NCI-H2107 treated with DMSO at 0.1 percent for 48 hours (cell line): ENCODE measurements at regions not wholly inside any gene's neighbourhood (a gene's known extent, or its start where the extent isn't known, plus 50 kb on each side); places are given as distances from the start of the nearest gene placed in this dataset.
"Not testable (repeated sequence)": the region's sequence is repeated elsewhere in the genome, so short reads cannot be mapped to it uniquely, and the experiment has no call there.

ENCODE experiments used
- DNase-seq: peaks from one replicate; lab custom pipeline; 2025; ENCODE audit not compliant: unreplicated experiment; lab: John Stamatoyannopoulos, UW

DNA sequence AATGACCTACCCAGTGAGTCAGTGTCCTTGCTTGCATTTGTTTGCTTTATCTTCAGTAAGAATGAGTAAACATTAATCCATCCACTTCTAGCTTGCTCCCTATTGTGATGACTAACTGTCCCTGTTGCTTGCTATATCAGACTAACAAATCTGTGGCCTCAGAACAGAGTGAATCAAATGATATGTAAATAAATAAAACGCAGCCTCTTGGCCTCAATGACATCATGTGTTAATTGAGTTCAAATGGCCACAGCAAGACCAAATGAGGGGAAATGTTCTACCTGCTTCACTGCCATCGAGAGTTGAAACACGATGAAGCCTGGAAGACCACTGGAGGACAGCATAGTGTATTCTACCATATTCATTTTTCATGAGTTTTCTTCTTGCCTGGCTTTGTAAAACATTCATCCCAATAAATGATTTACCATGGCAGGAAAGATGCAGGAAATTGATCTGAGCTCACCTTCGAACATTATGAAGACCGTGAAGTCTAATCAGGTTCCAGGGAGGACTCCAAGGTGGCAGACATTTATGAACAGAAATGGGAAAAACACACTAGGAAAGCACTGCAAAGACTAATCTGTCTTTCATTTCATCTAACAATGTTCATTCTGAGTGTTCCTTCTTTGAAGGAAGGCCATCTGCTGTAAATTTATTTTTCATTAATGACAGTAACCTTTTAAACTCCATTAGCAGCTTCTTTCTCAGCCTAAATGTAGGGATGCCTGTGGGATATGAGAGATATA lies 1144.5 kb downstream of the TUSC7 start:
- no peak for DNase-seq

DNA sequence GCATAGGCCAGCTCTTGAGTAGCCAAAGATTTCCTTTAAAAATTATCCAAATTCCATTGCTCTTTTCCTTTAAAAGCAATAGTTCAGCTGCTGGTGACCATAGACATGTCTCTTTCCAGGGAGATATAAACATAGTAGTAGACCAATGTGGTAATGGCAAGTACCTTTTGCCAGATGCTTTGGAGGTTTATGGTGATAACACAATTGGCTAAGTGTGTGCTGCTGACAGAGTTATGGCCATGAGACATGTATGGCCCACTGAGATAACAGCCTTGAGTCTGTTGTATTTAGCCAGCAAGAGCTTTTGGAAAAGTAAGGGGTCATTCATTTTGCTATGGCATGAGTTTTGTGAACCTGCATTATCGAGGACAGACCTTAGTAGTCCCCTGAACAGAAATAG lies 1146.8 kb downstream of the TUSC7 start:
- DNase-seq = no peak

DNA sequence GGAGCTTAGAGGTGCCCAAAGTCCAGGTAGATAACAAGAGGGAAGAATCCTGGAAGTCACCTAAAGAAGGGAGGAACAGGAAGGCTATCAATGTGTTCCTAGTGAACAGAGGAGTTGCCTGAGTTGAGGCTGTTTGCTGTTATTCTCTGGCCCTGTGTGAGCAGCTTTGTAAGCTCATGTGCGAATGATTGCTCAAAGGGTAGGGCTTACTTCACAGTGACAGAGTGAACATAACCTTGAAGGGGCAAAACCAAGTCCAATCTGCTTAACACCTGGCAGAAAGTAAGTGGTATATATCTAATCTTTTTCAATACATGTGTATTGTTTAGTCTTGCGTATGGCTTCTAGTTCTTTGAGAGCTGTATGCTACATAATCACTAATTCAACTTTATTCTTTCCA lies 1153.6 kb downstream of the TUSC7 start:
- DNase-seq = no peak

DNA sequence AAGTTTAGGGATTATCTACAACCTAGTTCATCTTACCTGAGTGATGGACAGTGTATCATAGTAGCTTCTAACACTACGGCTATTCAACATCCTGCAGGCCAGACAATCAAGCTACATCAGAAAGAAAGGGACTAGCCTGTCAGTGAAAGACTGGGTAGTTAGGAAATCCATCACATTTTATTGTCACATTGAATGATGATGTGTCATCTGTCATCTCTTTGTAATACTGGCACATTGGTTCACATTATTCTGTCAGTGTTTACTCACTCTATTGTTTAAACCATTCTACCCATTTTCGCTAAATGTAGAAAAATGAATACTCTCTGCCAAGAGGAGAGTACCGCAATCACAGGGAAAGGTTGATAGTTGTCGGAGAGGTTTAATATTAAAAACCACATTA lies 1155.8 kb downstream of the TUSC7 start:
- no peak for DNase-seq

GRCh38 chr3:117868766-117869165 lies 1159.2 kb downstream of the TUSC7 start:
- DNase-seq = no peak

- DNase-seq = no peak
Observed at GRCh38 chr3:117871934-117872333, 1162.4 kb downstream of the TUSC7 start.

DNA sequence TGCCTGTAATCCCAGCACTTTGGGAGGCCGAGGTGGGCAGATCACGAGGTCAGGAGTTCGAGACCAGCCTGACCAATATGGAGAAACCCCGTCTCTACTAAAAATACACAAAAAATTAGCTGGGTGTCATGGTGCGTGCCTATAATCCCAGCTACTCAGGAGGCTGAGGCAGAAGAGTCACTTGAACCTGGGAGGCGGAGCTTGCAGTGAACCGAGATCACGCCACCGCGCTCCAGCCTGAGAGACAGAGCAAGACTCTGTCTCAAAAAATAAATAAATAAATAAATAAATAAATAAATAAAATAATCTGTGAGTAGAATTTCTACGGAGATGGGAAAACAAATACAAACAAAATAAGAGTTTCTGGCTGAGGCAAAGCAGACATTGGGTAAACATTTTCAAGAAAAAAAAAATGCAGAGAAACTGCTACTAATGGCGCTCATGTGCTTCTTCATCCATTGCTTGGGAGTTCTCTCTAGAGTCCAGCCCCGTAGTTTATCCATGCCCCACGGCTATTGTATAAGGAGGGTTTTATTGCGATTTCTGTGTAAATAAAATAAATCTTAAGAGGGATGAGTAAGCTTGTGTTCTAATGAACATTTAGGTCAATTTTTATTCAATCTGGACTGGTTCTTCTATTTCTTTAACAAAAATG lies 1161.9 kb downstream of the IGSF11 start:
- not testable (repeated sequence) for DNase-seq

- no peak for DNase-seq
Observed at GRCh38 chr3:117873249-117873600, 1161.4 kb downstream of the IGSF11 start.

- no peak for DNase-seq
Observed at GRCh38 chr3:117874028-117874690, 1160.5 kb downstream of the IGSF11 start.

DNA sequence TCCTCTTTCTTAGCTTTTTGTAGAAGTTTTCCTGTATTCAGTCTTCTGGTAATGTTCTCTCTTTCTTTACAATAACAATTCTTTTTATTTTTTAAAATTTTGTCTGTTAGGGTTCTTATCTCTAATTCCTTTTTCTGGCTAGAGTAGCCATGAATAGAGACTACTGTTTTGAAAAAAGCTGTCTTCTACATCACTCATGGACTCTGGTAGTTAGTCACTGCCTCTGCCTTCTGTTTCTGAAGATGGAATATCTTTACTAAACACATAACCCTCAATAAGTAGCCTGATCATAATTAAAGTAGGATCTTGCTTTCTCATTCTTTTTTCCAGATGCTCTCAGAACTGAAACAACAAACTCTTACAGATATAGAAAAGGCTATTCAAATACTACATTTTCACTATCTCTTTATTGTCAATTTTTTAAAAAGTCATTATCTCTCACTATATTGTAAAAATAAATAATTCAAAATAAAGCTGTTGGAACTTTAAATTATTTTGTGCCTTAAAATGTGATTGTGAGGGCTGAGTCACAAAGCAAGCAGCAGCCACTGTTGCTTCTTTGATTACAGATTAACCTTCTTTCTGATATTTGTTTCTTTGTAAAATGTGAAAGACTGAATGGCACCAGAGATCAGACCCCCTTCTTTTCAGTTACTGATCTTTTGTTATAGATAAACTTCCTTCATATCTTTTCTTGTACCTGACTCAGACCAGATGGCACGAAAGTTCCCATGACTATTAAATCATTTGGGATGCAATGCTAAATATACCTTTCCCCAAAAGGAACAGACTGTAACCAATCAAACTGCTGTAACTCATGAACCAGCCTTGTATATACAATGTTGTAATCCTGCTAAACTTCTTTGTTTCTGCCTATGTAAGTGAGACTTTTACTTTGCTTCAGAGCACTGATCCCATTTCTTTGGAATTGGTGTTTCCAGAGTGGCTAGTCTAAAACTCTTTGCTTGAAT lies 1159.5 kb downstream of the IGSF11 start:
- no peak for DNase-seq

GRCh38 chr3:117875887-117876286 lies 1158.8 kb downstream of the IGSF11 start:
- no peak for DNase-seq

- DNase-seq = no peak
Observed at GRCh38 chr3:117880638-117881037, 1154.0 kb downstream of the IGSF11 start.

DNA sequence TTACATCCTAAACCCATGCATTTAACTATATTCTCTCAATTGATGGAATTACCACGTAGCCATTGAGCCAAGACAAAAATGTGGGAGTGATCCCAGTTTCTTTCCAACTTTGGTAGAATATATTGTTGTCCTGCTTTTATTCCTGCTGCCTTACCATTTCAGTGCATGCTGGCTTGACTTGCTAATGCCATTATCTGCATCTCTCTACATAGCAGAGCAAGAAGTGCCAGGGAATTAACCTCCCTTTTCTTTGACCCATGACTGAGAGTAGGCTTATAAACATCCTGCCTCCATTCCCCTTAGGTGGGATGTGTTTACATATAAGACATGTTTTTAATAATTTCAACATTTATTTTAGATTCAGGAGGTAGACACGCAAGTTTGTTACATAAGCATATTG lies 1153.4 kb downstream of the IGSF11 start:
- DNase-seq = no peak

- no peak for DNase-seq
Observed at GRCh38 chr3:117885011-117885441, 1149.6 kb downstream of the IGSF11 start.

DNA sequence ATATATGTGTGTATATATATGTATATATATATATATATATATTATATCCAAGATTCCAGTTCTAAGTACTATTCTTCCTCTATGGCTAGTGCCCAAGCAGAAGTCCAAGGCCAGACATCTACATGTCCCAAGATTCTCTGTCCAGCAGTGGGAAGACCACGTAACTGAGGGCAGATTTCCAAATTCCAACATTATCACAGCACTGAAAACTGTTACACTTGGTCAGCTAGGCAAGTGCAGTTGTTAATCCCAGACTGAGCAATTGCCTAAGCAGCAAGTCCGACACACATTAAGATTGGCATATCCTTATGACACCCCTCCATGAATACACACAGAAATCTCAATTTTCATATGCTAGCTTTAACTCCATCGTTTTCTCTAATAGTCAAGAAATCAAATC lies 1148.5 kb downstream of the IGSF11 start:
- no peak for DNase-seq

- no peak for DNase-seq
Observed at GRCh38 chr3:117887031-117887430, 1147.6 kb downstream of the IGSF11 start.

GRCh38 chr3:117887901-117888300 lies 1146.7 kb downstream of the IGSF11 start:
- no peak for DNase-seq

DNA sequence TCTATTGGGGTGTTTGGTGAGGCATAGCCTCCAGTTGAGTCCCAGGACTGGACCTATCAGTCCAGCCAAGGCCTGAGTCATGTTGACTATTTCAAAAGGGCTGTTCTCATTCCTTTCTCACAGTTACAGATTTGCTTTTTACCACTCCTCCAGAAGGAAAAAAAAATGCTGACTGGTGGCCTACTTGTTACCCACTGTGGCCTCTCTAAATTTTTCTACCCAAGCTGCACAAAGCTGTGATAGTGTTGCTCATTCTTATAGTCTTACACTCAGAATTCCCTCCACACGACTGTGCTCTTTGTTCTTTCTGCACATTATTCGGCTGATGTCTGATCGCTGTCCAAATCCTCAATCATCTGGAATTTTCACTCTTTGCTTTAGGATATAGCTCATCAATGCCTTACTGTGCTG lies 1142.2 kb downstream of the IGSF11 start:
- DNase-seq = no peak

- no peak for DNase-seq
Observed at GRCh38 chr3:117893001-117893400, 1141.6 kb downstream of the IGSF11 start.

DNA sequence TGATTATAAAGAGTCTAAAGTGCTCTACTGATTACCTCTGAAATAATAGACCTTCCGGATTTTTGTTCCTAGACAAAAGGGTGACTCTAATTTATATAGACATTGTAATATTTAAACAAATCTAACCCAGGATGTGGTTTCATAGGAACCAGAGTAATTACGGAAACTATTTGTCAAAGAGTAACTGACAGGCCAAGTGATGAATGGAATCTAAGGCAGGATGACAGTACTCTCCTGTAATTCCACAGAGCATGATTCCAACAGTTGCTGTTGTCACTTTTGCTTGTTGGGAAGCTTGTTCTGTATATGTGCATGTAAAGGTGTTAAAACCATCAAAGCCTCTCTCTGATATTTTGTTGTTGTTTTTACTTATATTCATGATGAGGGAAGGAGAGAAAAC lies 1141.0 kb downstream of the IGSF11 start:
- DNase-seq = no peak
